Neural cell (in vitro differentiated cells): ENCODE measurements at regions not wholly inside any gene's neighbourhood (a gene's known extent, or its start where the extent isn't known, plus 50 kb on each side); places are given as distances from the start of the nearest gene placed in this dataset.

ENCODE experiments used
- SMC3 ChIP-seq: fragments of 450-650 bp; conservative IDR thresholded peaks from 2 replicates; pipeline ENCODE4 v1.6.1; 2014; ENCODE audit warnings: antibody characterized with exemption, mild to moderate bottlenecking, moderate library complexity; ENCODE audit not compliant: poor library complexity
- TAF1 ChIP-seq: IDR thresholded peaks from 2 replicates; pipeline ENCODE4 v1.6.1; 2012; ENCODE audit warnings: low read depth
- TF ChIP-seq, protein P1 (sequence below): fragments of 450-650 bp; IDR thresholded peaks from 2 replicates; pipeline ENCODE4 v1.5.1; 2014; ENCODE audit warnings: antibody characterized with exemption, mild to moderate bottlenecking, moderate library complexity; ENCODE audit not compliant: poor library complexity, severe bottlenecking

DNA sequence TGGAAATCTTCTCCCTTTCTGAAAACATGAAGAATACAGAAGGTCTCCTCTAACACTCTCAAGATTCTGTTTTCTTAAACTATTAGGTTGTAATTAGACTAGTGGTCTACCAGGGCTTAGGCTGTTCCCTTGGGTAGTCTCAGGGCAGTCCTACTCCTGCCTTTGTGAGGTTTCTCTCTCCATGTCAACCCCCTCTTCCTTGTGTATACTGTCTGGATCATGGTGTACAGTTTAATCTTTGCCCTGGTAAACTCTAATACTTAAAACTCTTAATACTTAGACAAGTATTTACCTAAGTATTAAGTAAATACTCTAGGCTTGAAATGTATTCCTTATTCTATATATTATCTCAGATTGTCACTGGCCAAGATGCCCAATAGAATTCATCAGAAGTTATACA is 480.3 kb upstream of the TNP1 start:
- TF ChIP-seq, protein P1, sequence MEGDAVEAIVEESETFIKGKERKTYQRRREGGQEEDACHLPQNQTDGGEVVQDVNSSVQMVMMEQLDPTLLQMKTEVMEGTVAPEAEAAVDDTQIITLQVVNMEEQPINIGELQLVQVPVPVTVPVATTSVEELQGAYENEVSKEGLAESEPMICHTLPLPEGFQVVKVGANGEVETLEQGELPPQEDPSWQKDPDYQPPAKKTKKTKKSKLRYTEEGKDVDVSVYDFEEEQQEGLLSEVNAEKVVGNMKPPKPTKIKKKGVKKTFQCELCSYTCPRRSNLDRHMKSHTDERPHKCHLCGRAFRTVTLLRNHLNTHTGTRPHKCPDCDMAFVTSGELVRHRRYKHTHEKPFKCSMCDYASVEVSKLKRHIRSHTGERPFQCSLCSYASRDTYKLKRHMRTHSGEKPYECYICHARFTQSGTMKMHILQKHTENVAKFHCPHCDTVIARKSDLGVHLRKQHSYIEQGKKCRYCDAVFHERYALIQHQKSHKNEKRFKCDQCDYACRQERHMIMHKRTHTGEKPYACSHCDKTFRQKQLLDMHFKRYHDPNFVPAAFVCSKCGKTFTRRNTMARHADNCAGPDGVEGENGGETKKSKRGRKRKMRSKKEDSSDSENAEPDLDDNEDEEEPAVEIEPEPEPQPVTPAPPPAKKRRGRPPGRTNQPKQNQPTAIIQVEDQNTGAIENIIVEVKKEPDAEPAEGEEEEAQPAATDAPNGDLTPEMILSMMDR: no peak
- TF ChIP-seq SMC3: no peak
- TF ChIP-seq TAF1: no peak
